GM18499 (cell line): ENCODE measurements at regions not wholly inside any gene's neighbourhood (a gene's known extent, or its start where the extent isn't known, plus 50 kb on each side); places are given as distances from the start of the nearest gene placed in this dataset.

Experiments
- ATAC-seq: cut with Tn5 transposase; IDR thresholded peaks from one replicate; pipeline ENCODE4 v1.9.1; 2021; ENCODE audit warnings: moderate number of reproducible peaks; ENCODE audit not compliant: insufficient read depth, unreplicated experiment

DNA sequence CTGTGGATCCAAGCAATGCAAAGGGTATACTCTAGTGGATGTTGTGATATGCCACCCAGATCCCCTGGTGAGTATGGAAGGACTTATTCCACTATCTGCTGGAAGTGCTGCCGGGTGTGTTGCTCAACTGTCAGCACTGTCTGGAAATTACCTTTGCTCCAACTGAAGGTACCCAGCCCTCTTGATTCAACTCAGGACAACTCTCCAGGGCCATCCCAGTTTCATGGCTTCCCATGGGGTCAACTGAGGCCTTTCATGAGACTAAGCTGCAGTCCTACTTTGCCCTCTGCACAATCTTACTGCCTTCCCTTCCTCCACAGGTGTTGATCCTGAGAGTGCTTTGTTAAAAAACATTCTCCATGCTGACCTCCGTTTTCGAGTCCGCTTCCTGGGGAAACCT is 99.8 kb downstream of the SPRY1 start:
- no peak for ATAC-seq

DNA sequence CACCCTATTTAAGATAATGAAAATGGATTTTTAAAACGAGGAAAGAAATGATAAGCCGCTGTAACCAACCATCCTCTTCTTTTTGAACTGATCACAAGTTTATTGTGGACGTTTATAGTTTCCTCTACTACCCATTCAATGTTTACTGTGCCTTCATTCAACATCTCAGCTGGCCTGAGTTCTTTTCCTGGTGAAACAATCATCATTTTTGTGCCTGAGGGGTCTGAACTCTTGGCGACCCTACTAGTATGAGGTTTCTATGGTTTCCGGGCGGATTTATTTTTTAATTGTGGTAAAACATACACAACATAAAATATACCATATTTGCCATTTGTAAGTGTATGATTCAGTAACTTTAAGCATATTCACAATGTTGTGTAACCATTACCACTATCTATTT is 100.7 kb downstream of the SPRY1 start:
- no peak for ATAC-seq

DNA sequence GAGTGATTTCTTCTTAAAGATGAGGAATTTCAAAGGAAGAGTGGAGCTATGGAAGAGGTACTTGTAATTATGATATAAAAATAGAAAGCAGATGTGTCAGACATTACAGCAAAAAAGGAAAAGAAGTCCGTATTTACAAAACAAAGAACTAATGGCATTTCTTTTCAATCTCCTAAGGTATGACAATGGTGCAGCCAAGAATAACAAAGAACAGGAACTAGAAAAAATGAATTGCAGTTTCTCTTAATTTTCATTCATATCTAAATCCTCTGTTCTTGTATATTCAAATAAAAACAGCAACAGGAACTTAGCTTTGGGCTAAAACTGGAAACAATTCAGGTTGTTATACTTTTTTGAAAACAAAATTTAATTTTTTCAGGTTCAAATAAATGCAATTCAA is 105.1 kb downstream of the SPRY1 start:
- no peak for ATAC-seq

DNA sequence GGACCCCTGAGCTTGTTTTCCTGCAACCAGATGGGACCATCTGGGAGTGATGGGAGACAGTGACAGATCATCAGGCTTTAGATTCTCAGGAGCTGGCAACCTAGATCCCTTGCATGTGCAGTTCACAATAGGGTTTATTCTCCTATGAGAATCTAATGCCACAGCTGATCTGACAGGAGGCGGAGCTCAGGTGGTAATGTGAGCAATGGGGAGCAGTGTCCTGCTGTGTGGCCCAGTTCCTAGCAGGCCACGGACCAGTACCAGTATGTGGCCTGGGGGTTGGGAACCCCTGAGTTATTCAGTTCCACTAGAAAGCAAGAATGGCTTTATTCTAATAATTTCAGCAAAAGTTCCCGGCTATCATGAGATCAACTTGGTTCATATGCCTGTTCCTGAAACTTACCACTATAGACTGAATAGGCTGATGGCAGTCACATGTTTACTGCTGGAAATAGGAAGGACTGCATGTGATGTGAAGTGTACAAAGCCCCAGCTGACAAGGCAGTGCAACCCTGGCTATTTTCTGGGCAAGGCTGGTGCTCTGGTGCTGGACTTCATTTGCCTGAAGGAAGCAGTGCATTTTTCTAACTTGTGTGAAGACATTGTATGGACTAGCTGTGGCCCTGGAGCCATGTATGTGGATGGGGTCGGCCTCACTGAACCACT is 107.2 kb downstream of the SPRY1 start:
- no peak for ATAC-seq

DNA sequence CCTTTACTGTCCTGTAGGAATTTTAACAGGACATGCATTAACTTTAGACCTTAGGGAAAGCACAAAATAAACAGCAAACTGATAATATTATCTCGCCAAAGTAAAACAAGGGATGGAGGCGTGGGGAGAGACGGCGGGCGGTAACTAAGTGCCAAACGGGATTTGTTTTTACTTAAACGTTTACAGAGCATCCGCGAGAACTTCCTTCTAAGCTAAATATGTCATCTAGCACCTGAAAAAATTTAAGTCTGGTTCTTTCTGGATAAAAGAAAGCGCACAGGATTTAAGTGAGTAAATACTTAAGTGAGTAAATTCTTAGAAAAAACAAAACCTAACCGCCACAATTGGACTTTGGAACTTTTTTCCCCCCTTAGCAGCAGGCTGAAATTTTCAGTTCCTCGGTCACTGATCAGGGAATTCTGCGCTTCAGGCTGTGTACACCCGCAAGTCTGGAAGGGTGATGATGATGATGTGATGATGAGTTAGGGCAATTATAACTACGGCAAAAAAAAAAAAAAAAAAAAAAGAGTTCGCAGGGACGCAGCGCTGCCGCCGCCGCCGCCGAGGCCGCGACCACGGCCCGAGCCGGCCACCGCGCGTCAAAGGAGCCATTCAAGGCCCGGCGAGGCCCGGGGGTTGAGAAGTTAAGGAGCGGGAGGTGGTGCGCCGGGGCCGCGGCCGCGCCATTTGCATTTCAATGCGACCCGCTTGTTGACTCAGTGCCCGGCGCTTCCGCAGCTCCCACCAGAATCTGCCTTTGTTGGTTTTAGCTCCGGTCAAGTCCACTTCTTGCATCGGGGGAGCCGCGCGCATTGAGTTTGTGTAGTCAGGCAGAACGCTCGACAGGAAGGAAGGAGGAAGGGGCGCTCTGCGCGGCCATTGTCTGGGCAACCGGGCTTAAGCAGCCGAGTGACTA is 108.8 kb downstream of the SPRY1 start:
- no peak for ATAC-seq

DNA sequence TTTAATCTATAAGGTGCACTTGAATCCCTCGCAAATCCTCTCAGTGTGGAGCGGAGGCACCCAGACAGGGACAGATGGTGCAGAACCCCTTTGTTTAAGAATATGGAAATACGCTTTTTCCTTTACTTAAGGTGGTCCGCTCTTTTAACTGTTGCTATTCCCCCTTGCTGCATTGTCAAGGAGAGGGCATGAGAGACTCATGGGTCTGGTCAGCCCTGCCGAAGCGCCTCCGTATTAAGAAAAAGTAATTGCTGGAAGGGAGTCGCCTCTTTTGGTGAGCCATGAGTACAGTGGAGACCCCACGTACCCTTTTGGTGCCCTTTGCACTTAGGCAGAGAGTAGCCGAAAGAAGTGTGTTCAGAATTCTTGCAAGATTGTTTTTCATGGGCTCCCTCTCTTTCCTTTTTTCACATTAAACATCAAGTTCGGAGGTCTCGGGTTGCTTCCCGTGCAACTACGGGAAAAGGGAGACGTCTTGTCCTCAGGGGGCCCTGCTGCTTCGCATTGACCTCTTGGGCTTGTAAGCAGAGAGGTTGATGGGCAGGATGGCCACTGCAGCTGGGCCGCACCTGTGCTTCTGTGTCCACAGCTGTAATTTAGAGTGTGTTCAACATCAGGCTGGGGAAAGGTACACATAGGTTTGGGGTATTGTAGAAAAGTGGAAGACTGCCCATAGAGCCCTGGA is 109.6 kb downstream of the SPRY1 start:
- ATAC-seq: no peak

DNA sequence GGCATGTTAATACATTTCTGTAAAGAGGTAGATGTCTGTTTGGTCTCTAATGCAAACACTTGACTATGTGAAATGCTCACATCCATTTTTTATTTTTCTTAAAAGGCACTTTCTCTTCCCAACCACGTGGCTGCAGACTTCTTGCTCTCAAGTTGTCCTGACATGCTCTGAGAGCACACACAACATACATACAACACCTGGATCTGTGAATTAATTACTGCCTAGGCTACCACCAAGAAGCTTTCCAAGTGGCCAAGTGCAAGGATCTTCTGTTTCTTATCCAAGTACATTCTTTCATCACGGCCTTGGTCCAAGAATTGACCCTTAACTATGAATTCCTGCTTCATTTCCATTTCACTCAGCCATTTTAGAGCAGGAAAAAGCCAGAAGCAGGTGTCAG is 110.8 kb downstream of the SPRY1 start:
- ATAC-seq: no peak

DNA sequence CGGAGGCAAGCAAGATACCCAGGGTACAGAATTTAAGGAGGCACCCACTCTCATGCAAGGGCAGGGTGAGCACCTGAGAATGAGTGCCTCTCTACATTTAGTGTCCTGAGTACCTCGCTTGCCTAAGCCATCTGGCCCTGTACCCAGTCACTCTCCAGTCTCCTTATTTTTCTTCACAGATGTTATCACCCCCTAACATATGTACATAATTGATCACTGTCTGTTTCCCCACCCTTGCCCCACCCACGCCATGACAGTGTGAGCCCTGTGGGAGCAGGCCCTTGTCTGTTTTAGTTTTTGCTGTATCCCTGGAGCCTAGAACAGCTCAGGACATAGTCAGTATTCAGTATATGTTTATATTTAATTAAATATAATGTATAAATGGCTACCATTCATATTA is 113.6 kb downstream of the SPRY1 start:
- ATAC-seq: no peak

DNA sequence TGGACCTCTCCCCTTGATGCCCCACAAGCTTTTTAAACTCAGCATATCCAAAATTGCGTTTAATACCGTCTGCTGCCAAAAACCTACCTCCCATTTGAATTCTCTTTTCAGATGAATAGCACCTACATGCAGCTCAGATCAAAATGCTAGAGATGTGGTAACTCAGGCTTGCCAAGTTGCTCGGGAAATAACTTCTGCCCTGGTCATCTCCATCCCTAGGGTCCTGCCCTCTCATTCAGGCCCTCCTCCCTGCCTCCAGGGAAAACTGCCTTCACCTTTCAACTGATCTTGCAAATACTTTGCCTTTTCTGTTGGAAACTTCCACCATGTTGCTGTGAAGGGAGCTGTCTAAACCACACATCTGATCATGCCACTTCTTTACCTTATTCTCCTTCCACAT is 114.1 kb downstream of the SPRY1 start:
- ATAC-seq: no peak

DNA sequence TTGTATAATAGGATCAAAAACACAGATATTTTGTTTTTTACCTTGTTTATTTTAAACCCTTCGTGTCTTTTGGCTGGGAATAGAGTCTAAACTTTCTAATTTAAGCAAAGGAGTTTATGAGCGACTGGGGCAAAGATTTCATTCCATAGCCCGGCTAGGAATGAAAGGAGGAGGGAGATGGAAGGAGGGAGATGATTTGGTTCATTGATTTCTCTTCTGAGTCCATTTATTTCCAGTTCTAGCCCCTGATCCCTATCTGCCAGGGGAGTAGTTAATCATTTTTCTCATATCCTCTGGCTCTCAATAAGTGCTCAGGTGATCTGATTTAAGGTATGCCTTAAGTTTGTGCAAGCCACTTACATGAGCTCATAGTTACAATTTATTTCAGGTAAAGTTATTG is 120.0 kb downstream of the SPRY1 start:
- no peak for ATAC-seq

DNA sequence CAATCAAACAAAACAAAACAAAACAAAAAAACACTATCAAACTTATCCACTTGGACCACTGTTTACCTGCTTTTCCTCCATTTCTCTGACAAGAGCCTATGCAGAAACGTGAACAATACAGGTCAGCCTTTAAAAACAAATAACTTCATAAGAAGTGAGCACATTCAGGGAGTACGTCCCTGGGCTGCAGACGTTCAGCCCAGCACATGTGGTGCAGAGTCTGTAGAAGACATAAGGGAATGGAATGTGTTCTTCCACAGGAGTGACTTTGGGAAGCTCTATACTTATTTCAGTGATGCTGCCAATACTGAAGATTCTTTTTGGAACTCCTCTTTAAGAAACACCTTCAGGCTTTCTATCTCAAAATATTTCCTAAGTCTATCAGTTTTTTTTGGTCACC is 120.6 kb downstream of the SPRY1 start:
- ATAC-seq: no peak

DNA sequence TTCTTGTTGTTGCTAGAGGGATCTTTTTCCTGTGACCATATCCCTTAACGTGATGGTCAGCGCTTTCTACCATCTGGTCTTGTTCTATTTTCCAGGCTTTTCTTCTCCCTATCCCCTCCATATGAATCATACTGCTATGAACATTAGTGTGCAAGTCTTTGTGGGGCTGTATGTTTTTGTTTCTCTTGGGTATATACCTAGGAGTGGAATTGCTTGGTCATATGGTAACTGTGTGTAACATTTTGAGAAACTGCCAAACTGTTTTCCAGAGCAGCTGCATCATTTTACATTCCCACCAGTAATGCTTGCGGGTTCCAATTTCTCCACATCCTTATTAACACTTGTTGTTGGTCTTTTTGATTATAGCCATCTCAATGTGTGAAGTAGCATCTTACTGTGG is 121.4 kb downstream of the SPRY1 start:
- ATAC-seq: no peak

DNA sequence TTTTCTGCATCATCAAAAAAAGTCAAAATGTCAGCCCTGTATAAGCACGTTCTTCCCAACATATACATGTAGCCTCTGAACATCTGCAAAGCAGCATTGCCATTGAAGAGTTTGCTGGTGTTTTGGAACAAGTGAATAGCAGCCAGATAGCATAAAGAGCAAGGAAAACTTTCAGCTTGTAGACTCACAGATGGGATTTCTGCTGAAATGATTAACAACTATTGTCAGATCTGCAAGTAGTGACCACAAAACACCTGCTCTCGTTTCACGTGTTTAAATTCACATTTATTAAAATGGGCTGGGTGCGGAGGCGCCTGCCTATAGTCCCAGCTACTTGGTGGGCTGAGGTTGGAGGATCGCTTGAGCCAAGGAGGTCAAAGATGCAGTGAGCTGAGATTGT is 123.7 kb downstream of the SPRY1 start:
- no peak for ATAC-seq

DNA sequence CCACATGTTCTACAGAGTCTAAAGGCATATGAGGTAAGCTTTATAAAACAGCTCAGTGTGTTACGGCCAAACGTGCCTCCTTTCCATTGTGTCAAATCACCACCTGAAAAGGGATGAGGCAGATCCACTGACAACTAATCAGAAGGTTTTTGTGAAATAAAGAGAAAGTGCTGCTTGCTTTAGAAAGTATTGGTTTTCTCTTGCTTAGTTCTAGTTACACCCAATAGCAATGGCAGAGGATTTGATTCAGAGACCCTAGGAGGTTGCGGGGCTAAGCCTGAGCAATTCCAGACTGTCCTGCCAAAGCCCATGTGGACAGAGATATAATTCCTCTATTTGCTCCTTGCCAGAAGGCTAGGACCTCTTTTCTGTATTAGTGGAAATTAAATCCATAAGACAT is 125.5 kb downstream of the SPRY1 start:
- ATAC-seq: no peak

DNA sequence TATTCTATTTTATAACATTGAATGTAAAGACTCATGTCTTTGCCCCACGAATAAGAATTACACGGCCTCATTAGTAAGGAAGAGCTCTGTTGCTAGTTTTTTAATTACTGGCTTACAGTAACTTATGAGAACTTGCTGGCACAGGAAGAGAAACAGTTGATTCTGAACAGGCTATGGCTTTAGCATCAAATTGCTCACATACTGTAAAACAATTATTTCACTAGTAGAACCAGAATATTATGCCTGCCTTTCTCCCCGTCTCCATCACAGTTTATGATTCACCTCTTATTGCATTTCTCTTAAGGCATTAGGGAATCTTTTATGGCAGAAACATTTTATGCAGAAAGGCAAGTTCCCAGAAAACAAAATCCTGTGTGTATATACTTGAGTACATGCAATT is 126.1 kb downstream of the SPRY1 start:
- ATAC-seq: no peak

DNA sequence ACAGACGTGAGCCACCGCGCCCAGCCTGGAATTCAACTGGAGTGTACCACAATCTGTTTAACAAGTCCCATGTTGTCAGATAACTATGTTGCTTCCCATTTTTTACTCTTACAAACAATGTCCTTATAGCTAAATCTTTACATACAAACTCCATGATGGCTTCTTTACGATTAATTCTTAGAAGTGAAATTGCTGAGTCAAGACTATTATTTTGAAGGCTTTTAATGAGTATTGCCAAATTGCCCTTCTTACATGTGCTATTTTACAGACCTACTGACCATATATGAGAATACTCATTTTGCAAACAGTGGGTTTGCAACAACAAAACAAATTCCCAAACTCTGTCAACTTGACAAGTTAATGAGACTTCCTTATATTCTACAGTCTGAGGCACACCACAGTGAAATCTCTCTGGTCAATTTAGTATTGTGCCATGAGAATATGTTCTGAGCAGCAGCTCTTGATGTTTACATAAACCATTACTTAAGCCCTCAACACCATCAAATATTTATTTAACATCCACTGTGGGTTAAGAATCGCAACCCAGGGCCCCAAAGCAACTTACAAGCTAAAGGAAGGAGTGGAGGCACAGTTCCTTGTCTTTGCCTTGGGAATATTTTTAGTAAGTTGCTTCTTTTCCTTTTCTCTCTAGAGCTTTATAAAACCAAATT is 128.5 kb downstream of the SPRY1 start:
- no peak for ATAC-seq

DNA sequence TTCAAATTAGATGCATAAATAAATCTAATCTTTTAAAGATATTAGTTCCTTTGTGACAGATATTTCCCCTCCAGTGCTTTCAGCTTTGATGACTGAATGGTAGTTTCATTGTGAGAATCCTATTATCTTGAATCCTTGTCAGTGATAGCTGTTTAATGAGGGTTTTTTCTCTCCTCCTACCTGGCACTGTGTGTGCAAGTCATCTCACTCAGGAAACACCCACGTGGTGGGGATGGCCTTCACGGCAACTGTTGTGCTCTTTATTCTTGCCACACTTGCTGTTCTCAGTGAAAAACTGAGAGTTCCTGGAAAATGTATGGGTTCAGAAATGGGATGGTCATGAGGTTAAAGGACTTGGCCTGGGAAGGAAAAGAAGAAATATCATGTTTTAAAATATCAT is 129.9 kb downstream of the SPRY1 start:
- no peak for ATAC-seq

DNA sequence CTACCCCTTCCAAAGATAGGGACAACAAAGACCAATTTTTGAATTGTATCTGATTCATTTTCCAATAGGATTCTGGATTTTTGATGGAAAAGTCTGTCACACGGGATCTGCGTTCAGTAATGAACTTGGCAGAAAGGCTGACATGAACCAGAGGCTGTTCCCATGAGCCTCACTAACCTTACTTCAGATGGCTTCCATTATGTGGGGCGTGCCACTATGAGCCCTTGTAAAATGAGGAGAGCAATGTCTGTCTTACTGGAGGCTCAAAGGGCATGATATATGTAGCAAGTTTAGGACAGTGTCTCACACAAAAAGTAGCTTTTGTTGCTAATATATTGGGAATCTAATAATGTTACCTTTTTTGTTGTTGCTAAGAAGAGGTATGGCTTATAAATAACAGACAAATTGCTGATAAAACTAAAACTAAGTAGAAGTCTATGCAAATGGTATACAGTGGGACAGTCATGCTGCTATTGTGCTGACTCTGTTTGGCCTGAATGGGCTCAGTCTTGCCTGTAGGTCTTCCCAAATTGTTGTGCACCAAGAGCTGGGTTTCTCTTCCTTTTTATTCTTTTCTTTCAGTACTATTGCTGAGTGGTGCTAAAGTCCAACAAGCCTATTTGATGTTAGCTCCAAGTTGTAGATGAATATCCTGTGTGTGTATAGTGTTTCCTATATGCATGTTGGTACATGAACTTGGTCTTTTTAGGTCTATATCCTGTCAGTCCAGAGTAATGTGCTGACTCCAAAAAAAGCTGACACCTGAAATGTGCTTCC is 132.1 kb downstream of the SPRY1 start:
- ATAC-seq: no peak

DNA sequence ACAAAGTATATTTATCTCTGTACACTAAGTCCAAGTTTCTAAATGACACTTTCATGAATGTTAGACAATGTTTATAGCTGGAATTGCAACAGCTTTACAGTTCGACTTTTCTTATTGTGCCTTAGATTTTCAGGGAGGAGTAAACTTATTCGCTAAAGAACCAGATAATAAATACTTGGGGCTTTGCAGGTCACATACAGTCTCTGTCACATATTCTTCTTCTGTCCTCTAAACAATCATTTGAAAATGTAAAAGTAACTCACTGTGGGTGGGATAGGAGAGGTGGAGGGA is 132.6 kb downstream of the SPRY1 start:
- ATAC-seq: no peak

DNA sequence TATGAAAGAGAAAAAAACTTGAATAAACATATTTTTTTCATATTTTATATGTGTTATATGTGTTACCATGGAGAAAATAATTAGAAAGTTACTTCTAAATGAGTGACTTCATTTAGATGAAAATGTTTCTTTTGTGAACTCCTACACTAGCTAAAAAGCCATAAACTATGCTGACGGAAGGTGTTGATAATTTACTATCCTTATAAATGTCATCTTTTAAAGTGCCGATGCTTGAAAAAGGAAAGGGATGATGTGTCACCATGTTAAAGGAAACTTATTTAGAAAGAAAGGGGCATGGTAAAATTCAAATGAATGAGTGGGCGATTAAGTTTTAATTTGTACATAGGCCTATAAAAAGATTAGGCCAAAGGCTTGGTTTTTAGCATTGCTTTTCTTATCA is 133.8 kb downstream of the SPRY1 start:
- no peak for ATAC-seq
